H9 (cell line): ENCODE measurements at regions not wholly inside any gene's neighbourhood (a gene's known extent, or its start where the extent isn't known, plus 50 kb on each side); places are given as distances from the start of the nearest gene placed in this dataset.

Experiments used
- DNase-seq: peaks from one replicate; pipeline ENCODE4 v3.0.0-alpha.2; 2017
- H2AFZ ChIP-seq: one replicate; pipeline ENCODE4 v1.6.1; 2013; ENCODE audit warnings: mild to moderate bottlenecking, low read length, control low read depth, moderate library complexity
- H2AK5ac ChIP-seq: 2 replicates; pipeline ENCODE4 v1.6.1; 2013; ENCODE audit warnings: low read length, control low read depth, mixed read lengths; ENCODE audit not compliant: insufficient read length
- H2BK120ac ChIP-seq: one replicate; pipeline ENCODE4 v1.6.1; 2013; ENCODE audit warnings: low read depth, mild to moderate bottlenecking, low read length, control low read depth, inconsistent platforms; ENCODE audit not compliant: poor library complexity, severe bottlenecking
- H2BK12ac ChIP-seq: 2 replicates; pipeline ENCODE4 v1.6.1; 2013; ENCODE audit warnings: low read length, control low read depth, mixed read lengths, low read depth; ENCODE audit not compliant: insufficient read length
- H2BK15ac ChIP-seq: 2 replicates; pipeline ENCODE4 v1.6.1; 2013; ENCODE audit warnings: low read depth, low read length, control low read depth
- H2BK20ac ChIP-seq: one replicate; pipeline ENCODE4 v1.6.1; 2013; ENCODE audit warnings: low read depth, mild to moderate bottlenecking, low read length, control low read depth, inconsistent platforms; ENCODE audit not compliant: poor library complexity, severe bottlenecking
- H2BK5ac ChIP-seq: 2 replicates; pipeline ENCODE4 v1.6.1; 2013; ENCODE audit warnings: low read length, control low read depth, mixed read lengths; ENCODE audit not compliant: insufficient read length
- H3K14ac ChIP-seq: 2 replicates; pipeline ENCODE4 v1.6.1; 2013; ENCODE audit warnings: low read length, control low read depth; ENCODE audit not compliant: insufficient read depth
- H3K18ac ChIP-seq: 2 replicates; pipeline ENCODE4 v1.6.1; 2013; ENCODE audit warnings: low read depth, mild to moderate bottlenecking, mixed read lengths, low read length, control low read depth; ENCODE audit not compliant: insufficient read length
- H3K23ac ChIP-seq: 2 replicates; pipeline ENCODE4 v1.6.1; 2013; ENCODE audit warnings: low read length, control low read depth, mixed read lengths, low read depth; ENCODE audit not compliant: insufficient read length
- H3K23me2 ChIP-seq: 2 replicates; pipeline ENCODE4 v1.6.1; 2013; ENCODE audit warnings: low read depth, mild to moderate bottlenecking, mixed read lengths, low read length, control low read depth; ENCODE audit not compliant: insufficient read length, poor library complexity, severe bottlenecking
- H3K27ac ChIP-seq: 2 replicates; pipeline ENCODE4 v1.5.1; 2013; ENCODE audit warnings: low read length, control low read depth, mixed read lengths, low read depth; ENCODE audit not compliant: insufficient read length
- H3K27me3 ChIP-seq: 2 replicates; pipeline ENCODE4 v1.6.1; 2013; ENCODE audit warnings: low read length, control low read depth, inconsistent platforms; ENCODE audit not compliant: insufficient read depth
- H3K4ac ChIP-seq: 2 replicates; pipeline ENCODE4 v1.6.1; 2013; ENCODE audit warnings: low read depth, mild to moderate bottlenecking, control low read depth, inconsistent platforms, low read length, moderate library complexity
- H3K4me1 ChIP-seq: 2 replicates; pipeline ENCODE4 v1.6.1; 2013; ENCODE audit warnings: low read length, control low read depth, inconsistent platforms; ENCODE audit not compliant: insufficient read depth
- H3K4me2 ChIP-seq: 2 replicates; pipeline ENCODE4 v1.6.1; 2013; ENCODE audit warnings: low read length, control low read depth, mixed read lengths; ENCODE audit not compliant: insufficient read length, insufficient read depth
- H3K56ac ChIP-seq: 2 replicates; pipeline ENCODE4 v1.6.1; 2013; ENCODE audit warnings: low read depth, mild to moderate bottlenecking, mixed read lengths, low read length, control low read depth; ENCODE audit not compliant: insufficient read length
- H3K79me1 ChIP-seq: 2 replicates; pipeline ENCODE4 v1.6.1; 2013; ENCODE audit warnings: low read depth, mild to moderate bottlenecking, moderate library complexity, low read length, control low read depth, inconsistent platforms; ENCODE audit not compliant: insufficient read depth, poor library complexity, severe bottlenecking
- H3K79me2 ChIP-seq: 2 replicates; pipeline ENCODE4 v1.6.1; 2013; ENCODE audit warnings: low read length, control low read depth, inconsistent platforms; ENCODE audit not compliant: insufficient read depth
- H3K9ac ChIP-seq: 2 replicates; pipeline ENCODE4 v1.6.1; 2013; ENCODE audit warnings: low read length, control low read depth, mixed read lengths; ENCODE audit not compliant: insufficient read length; ENCODE audit errors: extremely low read depth
- H3K9me3 ChIP-seq: one replicate; pipeline ENCODE4 v1.6.1; 2013; ENCODE audit warnings: low read depth, low read length, inconsistent platforms; ENCODE audit not compliant: control insufficient read depth
- H3T11ph ChIP-seq: one replicate; pipeline ENCODE4 v1.6.1; 2013; ENCODE audit warnings: mild to moderate bottlenecking, low read length, control low read depth, inconsistent platforms
- H4K20me1 ChIP-seq: one replicate; pipeline ENCODE4 v1.6.1; 2013; ENCODE audit not compliant: control insufficient read depth, insufficient read length, insufficient read depth
- H4K5ac ChIP-seq: 2 replicates; pipeline ENCODE4 v1.6.1; 2013; ENCODE audit warnings: low read depth, mild to moderate bottlenecking, mixed read lengths, low read length, control low read depth; ENCODE audit not compliant: insufficient read length
- H4K8ac ChIP-seq: replicated peaks from 2 replicates; pipeline ENCODE4 v1.6.1; 2013; ENCODE audit warnings: low read length, control low read depth, mixed read lengths, low read depth; ENCODE audit not compliant: insufficient read length
- H4K91ac ChIP-seq: 2 replicates; pipeline ENCODE4 v1.6.1; 2013; ENCODE audit warnings: low read depth, mild to moderate bottlenecking, moderate library complexity, mixed read lengths, low read length, control low read depth; ENCODE audit not compliant: insufficient read length
- H3K27ac Mint-ChIP-seq, 3 experiments: 2 replicates in 2 of 3; 3 replicates in 1 of 3; pipeline ENCODE4 v1.8.0; 2020 to 2021; ENCODE audit warnings: mixed read lengths in 3 of 3, mild to moderate bottlenecking in 1 of 3, moderate library complexity in 1 of 3
- H3K27me3 Mint-ChIP-seq: 2 replicates; pipeline ENCODE4 v1.8.0; 2021; ENCODE audit warnings: low read depth, mild to moderate bottlenecking, moderate library complexity, mixed read lengths
- H3K36me3 Mint-ChIP-seq, 3 experiments: 2 replicates in 2 of 3; 3 replicates in 1 of 3; pipeline ENCODE4 v1.8.0; 2020 to 2021; ENCODE audit warnings: low read depth in 3 of 3, mixed read lengths in 3 of 3; ENCODE audit not compliant: insufficient read depth in 1 of 3
- H3K4me1 Mint-ChIP-seq, 2 experiments: 2 replicates each; pipeline ENCODE4 v1.8.0; 2020; ENCODE audit warnings: mixed read lengths in 2 of 2
- H3K4me3 Mint-ChIP-seq, 2 experiments: 2 replicates in 1 of 2; 3 replicates in 1 of 2; pipeline ENCODE4 v1.8.0; 2020 to 2021; ENCODE audit warnings: mild to moderate bottlenecking in 2 of 2, mixed read lengths in 2 of 2, moderate library complexity in 1 of 2
- H3K9me3 Mint-ChIP-seq, 2 experiments: 2 replicates in 1 of 2; 3 replicates in 1 of 2; pipeline ENCODE4 v1.8.0; 2020; ENCODE audit warnings: mild to moderate bottlenecking in 2 of 2, mixed read lengths in 2 of 2, moderate library complexity in 1 of 2
- WGBS: extraction: QIAGEN DNeasy Blood & Tissue Kit; methylation state at CpG from one replicate; pipeline ENCODE4 v1.1.7; 2013; ENCODE audit warnings: missing lambda C conversion rate, low lambda C conversion rate, mixed read lengths; ENCODE audit not compliant: insufficient read length; ENCODE audit errors: extremely low coverage; 5-methylcytosine and 5-hydroxymethylcytosine counted together
- TF ChIP-seq, protein P1 (sequence below): fragments of 200-600 bp; sonication (generic); conservative IDR thresholded peaks from 3 replicates; pipeline ENCODE4 v1.8.0; 2021; ENCODE audit warnings: antibody characterized with exemption, mild to moderate bottlenecking

DNA sequence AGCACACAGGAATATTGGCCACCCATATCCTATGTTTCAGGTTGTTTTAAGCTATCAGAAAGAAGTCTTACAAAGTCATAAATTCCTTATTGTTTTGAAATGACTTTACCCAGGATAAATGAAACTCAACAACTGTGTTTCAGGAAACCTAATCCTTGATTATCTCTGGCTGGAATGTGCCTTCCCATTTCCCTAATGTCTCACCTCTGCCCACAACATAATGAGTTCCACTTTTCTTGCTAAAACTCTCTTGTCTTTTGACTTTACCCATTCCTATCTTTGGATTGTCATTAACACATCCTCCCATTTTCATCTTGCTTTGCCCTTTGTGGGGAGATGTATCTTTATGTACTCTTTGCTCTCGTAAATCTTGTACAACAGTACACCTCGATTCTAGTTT lies 200.0 kb upstream of the DNAJC19 start:
- TF ChIP-seq, protein P1, sequence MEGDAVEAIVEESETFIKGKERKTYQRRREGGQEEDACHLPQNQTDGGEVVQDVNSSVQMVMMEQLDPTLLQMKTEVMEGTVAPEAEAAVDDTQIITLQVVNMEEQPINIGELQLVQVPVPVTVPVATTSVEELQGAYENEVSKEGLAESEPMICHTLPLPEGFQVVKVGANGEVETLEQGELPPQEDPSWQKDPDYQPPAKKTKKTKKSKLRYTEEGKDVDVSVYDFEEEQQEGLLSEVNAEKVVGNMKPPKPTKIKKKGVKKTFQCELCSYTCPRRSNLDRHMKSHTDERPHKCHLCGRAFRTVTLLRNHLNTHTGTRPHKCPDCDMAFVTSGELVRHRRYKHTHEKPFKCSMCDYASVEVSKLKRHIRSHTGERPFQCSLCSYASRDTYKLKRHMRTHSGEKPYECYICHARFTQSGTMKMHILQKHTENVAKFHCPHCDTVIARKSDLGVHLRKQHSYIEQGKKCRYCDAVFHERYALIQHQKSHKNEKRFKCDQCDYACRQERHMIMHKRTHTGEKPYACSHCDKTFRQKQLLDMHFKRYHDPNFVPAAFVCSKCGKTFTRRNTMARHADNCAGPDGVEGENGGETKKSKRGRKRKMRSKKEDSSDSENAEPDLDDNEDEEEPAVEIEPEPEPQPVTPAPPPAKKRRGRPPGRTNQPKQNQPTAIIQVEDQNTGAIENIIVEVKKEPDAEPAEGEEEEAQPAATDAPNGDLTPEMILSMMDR = no peak
- no peak overlapping the region for H4K8ac ChIP-seq
- H4K20me1 ChIP-seq = no peaks in the 10 kb centered on the region
- no peak overlapping the region for H3T11ph ChIP-seq
- H3K56ac ChIP-seq = no peak overlapping the region
- no peaks in the 10 kb centered on the region for H3K4me1 ChIP-seq
- WGBS = no CpG with 5 or more reads among the region's 2 CpGs
- Mint-ChIP-seq H3K4me1 (no peaks in the 10 kb centered on the region; a peak in 1 of 4 replicates), H3K9me3 (no peaks in the 10 kb centered on the region), H3K4me3 (no peak overlapping the region), H3K27me3 (no peaks in the 10 kb centered on the region), H3K27ac (no peak overlapping the region), H3K36me3 (no peaks in the 10 kb centered on the region; a peak in 1 of 7 replicates)
- H2AFZ ChIP-seq = no peak overlapping the region
- H3K4me2 ChIP-seq = no peak overlapping the region
- no peak overlapping the region for H2BK120ac ChIP-seq
- H2AK5ac ChIP-seq = no peak overlapping the region
- no peaks in the 10 kb centered on the region for H3K27me3 ChIP-seq
- H3K18ac ChIP-seq = no peak overlapping the region
- H3K9me3 ChIP-seq = no peaks in the 10 kb centered on the region
- H2BK20ac ChIP-seq = no peak overlapping the region
- H3K79me2 ChIP-seq = no peaks in the 10 kb centered on the region
- no peak overlapping the region for H3K27ac ChIP-seq
- H2BK15ac ChIP-seq = no peak overlapping the region
- H3K23ac ChIP-seq = no peak overlapping the region
- no peaks in the 10 kb centered on the region for H3K79me1 ChIP-seq
- H4K91ac ChIP-seq = no peak overlapping the region
- no peak overlapping the region for H4K5ac ChIP-seq
- no peaks in the 10 kb centered on the region for H3K23me2 ChIP-seq
- H3K9ac ChIP-seq = no peak overlapping the region
- H2BK5ac ChIP-seq = no peak overlapping the region
- no peak overlapping the region for H2BK12ac ChIP-seq
- no peak overlapping the region for H3K4ac ChIP-seq
- no peak for DNase-seq
- no peak overlapping the region for H3K14ac ChIP-seq
